NCI-H524 treated with DMSO at 0.1 percent for 48 hours (cell line): ENCODE measurements at regions not wholly inside any gene's neighbourhood (a gene's known extent, or its start where the extent isn't known, plus 50 kb on each side); places are given as distances from the start of the nearest gene placed in this dataset.

Experiments
- DNase-seq: peaks from one replicate; lab custom pipeline; 2025; lab: John Stamatoyannopoulos, UW

GRCh38 chr5:175388531-175388930 lies 55.5 kb downstream of the DRD1 start:
- no peak for DNase-seq

GRCh38 chr5:175387144-175387543 lies 56.8 kb downstream of the DRD1 start:
- DNase-seq: no peak

- no peak for DNase-seq
Measured at GRCh38 chr5:175386526-175386925, 57.5 kb downstream of the DRD1 start.

- no peak for DNase-seq
Measured at GRCh38 chr5:175385691-175386362, 58.2 kb downstream of the DRD1 start.

GRCh38 chr5:175384724-175385552 lies 59.0 kb downstream of the DRD1 start:
- no peak for DNase-seq

GRCh38 chr5:175383350-175383749 lies 60.6 kb downstream of the DRD1 start:
- DNase-seq: no peak

GRCh38 chr5:175382171-175382570 lies 61.8 kb downstream of the DRD1 start:
- peak; percentile 75 for DNase-seq

- DNase-seq: no peak
Measured at GRCh38 chr5:175381130-175381529, 62.9 kb downstream of the DRD1 start.

GRCh38 chr5:175380701-175381100 lies 63.3 kb downstream of the DRD1 start:
- no peak for DNase-seq

GRCh38 chr5:175379867-175380266 lies 64.1 kb downstream of the DRD1 start:
- no peak for DNase-seq

- DNase-seq: no peak
Measured at GRCh38 chr5:175378444-175379028, 65.4 kb downstream of the DRD1 start.

GRCh38 chr5:175377816-175378215 lies 66.2 kb downstream of the DRD1 start:
- no peak for DNase-seq

GRCh38 chr5:175374166-175374875 lies 69.7 kb downstream of the DRD1 start:
- no peak for DNase-seq

GRCh38 chr5:175365866-175366265 lies 78.1 kb downstream of the DRD1 start:
- no peak for DNase-seq

GRCh38 chr5:175363300-175363699 lies 80.7 kb downstream of the DRD1 start:
- DNase-seq: no peak

GRCh38 chr5:175357995-175358394 lies 86.0 kb downstream of the DRD1 start:
- DNase-seq: no peak

- no peak for DNase-seq
Measured at GRCh38 chr5:175356428-175356827, 87.6 kb downstream of the DRD1 start.

- DNase-seq: peak; percentile 27
Measured at GRCh38 chr5:175354964-175355363, 89.0 kb downstream of the DRD1 start.

- no peak for DNase-seq
Measured at GRCh38 chr5:175353926-175354325, 90.1 kb downstream of the DRD1 start.

GRCh38 chr5:175351897-175352590 lies 91.9 kb downstream of the DRD1 start:
- no peak for DNase-seq

GRCh38 chr5:175351126-175351525 lies 92.9 kb downstream of the DRD1 start:
- DNase-seq: no peak

- no peak for DNase-seq
Measured at GRCh38 chr5:175347931-175348330, 96.1 kb downstream of the DRD1 start.
